Panc1 (cell line): ENCODE measurements at regions not wholly inside any gene's neighbourhood (a gene's known extent, or its start where the extent isn't known, plus 50 kb on each side); places are given as distances from the start of the nearest gene placed in this dataset.

Experiments
- ATAC-seq: fragments of 200-7000 bp; cut with Tn5 transposase; 2 replicates; pipeline ENCODE4 v1.9.1; 2020; ENCODE audit warnings: mild to moderate bottlenecking, moderate library complexity
- BruUV-seq: library from RNA; stranded (reverse); fragments of 400-500 nt; replicated peaks from 2 replicates; lab custom pipeline; 2021; lab: Mats Ljungman, UMichigan
- CTCF ChIA-PET: fragments of 300-600 bp; sonication (Branson Sonifier 250); formaldehyde crosslinking; loops from one replicate; lab custom pipeline; 2022; ENCODE audit warnings: antibody characterized with exemption; lab: Charles Lee
- POLR2A ChIA-PET: fragments of 300-600 bp; sonication (Branson Sonifier 250); formaldehyde crosslinking; loops from one replicate; lab custom pipeline; 2022; ENCODE audit warnings: antibody characterized with exemption; lab: Charles Lee
- DNase-seq: peaks from one replicate; pipeline ENCODE4 v3.0.0-alpha.2; 2010; ENCODE audit warnings: low read depth, low spot score
- H3K27ac ChIP-seq: 2 replicates; pipeline ENCODE4 v1.5.1; 2011; ENCODE audit warnings: mild to moderate bottlenecking, low read length, inconsistent platforms
- H3K27me3 ChIP-seq: fragments of 200-500 bp; sonication (Bioruptor generic); 2 replicates; pipeline ENCODE4 v1.6.0; 2014; ENCODE audit warnings: low read length, inconsistent platforms; ENCODE audit not compliant: control insufficient read depth, insufficient read depth
- H3K36me3 ChIP-seq: fragments of 200-500 bp; sonication (Bioruptor generic); 2 replicates; pipeline ENCODE4 v1.5.1; 2014; ENCODE audit warnings: inconsistent platforms, mild to moderate bottlenecking, low read length, moderate library complexity; ENCODE audit not compliant: control insufficient read depth, insufficient read depth
- H3K4me1 ChIP-seq: 2 replicates; pipeline ENCODE4 v1.5.1; 2011; ENCODE audit warnings: inconsistent platforms, mild to moderate bottlenecking, low read length, moderate library complexity; ENCODE audit not compliant: control insufficient read depth, insufficient read depth
- H3K4me3 ChIP-seq, 2 experiments: 2 replicates each; pipeline ENCODE4 v1.5.1; 2011 to 2012; ENCODE audit warnings: low read depth in 2 of 2, low read length in 2 of 2, mild to moderate bottlenecking in 2 of 2, inconsistent platforms in 1 of 2, moderate library complexity in 1 of 2
- H3K9me3 ChIP-seq: fragments of 200-500 bp; sonication (Bioruptor generic); 2 replicates; pipeline ENCODE4 v1.5.1; 2014; ENCODE audit warnings: low read depth, mild to moderate bottlenecking, inconsistent platforms, low read length, moderate library complexity; ENCODE audit not compliant: control insufficient read depth, insufficient read depth
- POLR2AphosphoS5 ChIP-seq: IDR thresholded peaks from 2 replicates; pipeline ENCODE4 v1.6.1; 2012; ENCODE audit warnings: mild to moderate bottlenecking, low read depth, low read length, moderate library complexity
- SIN3A ChIP-seq: IDR thresholded peaks from 2 replicates; pipeline ENCODE4 v1.6.1; 2012; ENCODE audit warnings: low read depth, mild to moderate bottlenecking, low read length, moderate library complexity, borderline replicate concordance; ENCODE audit not compliant: insufficient read depth
- TCF7L2 ChIP-seq: IDR thresholded peaks from 2 replicates; pipeline ENCODE4 v1.6.1; 2011; ENCODE audit warnings: mild to moderate bottlenecking, low read depth, low read length, inconsistent platforms
- in situ Hi-C: cut with HindIII; loops from 2 replicates; pipeline ENCODE4 v1.10.0; 2016; ENCODE audit warnings: low sequenced_read_pairs, low pct_unique_long_range_greater_than_20kb
- intact Hi-C: fragments of 100-400 bp; cut with micrococcal nuclease; formaldehyde crosslinking; loops from one replicate; pipeline ENCODE4 v1.10.0; 2022; ENCODE audit not compliant: unreplicated experiment
- TF ChIP-seq, protein P1 (sequence below), 2 experiments: IDR thresholded peaks; 2 replicates each; pipeline ENCODE4 v1.6.1; 2011 to 2012; ENCODE audit warnings: low read depth in 2 of 2, control low read depth in 1 of 2, low read length in 1 of 2, mild to moderate bottlenecking in 1 of 2, moderate library complexity in 1 of 2; ENCODE audit not compliant: insufficient read depth in 1 of 2
- TF ChIP-seq, protein P2 (sequence below): fragments of 450-650 bp; IDR thresholded peaks from 2 replicates; pipeline ENCODE4 v1.5.1; 2017; ENCODE audit warnings: mild to moderate bottlenecking

DNA sequence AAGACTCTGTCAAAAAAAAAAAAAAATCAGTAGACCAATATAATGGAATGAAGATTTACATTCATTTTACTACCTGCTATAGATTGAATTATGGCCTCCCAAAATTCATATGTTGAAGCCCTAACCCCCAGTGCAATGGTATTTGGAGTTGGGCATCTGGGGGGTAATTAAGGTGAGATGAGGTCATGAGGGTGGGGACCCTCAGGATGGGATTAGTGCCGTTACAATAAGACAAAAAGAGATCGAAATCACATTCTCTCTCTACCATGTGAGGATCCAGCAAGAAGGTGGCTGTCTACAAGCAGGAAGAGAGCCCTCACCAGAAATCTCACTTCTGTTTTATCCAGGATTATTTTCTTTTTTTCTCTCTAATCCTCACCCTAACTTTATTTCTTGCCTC, 100.6 kb upstream of the LOC128125822 start:
- intact Hi-C loops (no loop called here), in situ Hi-C loops (no loop called here)
- Histone ChIP-seq H3K27me3 (no peaks in the 10 kb centered on the region), H3K4me3 (no peak overlapping the region), H3K9me3 (no peaks in the 10 kb centered on the region), H3K27ac (no peak overlapping the region), H3K36me3 (no peaks in the 10 kb centered on the region), H3K4me1 (no peaks in the 10 kb centered on the region)
- ChIA-PET POLR2A (no interaction called here), CTCF (no interaction called here)
- no peak for TF ChIP-seq POLR2AphosphoS5
- TF ChIP-seq, protein P1, sequence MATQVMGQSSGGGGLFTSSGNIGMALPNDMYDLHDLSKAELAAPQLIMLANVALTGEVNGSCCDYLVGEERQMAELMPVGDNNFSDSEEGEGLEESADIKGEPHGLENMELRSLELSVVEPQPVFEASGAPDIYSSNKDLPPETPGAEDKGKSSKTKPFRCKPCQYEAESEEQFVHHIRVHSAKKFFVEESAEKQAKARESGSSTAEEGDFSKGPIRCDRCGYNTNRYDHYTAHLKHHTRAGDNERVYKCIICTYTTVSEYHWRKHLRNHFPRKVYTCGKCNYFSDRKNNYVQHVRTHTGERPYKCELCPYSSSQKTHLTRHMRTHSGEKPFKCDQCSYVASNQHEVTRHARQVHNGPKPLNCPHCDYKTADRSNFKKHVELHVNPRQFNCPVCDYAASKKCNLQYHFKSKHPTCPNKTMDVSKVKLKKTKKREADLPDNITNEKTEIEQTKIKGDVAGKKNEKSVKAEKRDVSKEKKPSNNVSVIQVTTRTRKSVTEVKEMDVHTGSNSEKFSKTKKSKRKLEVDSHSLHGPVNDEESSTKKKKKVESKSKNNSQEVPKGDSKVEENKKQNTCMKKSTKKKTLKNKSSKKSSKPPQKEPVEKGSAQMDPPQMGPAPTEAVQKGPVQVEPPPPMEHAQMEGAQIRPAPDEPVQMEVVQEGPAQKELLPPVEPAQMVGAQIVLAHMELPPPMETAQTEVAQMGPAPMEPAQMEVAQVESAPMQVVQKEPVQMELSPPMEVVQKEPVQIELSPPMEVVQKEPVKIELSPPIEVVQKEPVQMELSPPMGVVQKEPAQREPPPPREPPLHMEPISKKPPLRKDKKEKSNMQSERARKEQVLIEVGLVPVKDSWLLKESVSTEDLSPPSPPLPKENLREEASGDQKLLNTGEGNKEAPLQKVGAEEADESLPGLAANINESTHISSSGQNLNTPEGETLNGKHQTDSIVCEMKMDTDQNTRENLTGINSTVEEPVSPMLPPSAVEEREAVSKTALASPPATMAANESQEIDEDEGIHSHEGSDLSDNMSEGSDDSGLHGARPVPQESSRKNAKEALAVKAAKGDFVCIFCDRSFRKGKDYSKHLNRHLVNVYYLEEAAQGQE (IDR thresholded peaks at IDR 0.05; ENCODE audit: insufficient read depth in 1 of 2, low read depth in 2 of 2, low read length in 1 of 2): no peak
- no peak for TF ChIP-seq TCF7L2
- TF ChIP-seq, protein P2, sequence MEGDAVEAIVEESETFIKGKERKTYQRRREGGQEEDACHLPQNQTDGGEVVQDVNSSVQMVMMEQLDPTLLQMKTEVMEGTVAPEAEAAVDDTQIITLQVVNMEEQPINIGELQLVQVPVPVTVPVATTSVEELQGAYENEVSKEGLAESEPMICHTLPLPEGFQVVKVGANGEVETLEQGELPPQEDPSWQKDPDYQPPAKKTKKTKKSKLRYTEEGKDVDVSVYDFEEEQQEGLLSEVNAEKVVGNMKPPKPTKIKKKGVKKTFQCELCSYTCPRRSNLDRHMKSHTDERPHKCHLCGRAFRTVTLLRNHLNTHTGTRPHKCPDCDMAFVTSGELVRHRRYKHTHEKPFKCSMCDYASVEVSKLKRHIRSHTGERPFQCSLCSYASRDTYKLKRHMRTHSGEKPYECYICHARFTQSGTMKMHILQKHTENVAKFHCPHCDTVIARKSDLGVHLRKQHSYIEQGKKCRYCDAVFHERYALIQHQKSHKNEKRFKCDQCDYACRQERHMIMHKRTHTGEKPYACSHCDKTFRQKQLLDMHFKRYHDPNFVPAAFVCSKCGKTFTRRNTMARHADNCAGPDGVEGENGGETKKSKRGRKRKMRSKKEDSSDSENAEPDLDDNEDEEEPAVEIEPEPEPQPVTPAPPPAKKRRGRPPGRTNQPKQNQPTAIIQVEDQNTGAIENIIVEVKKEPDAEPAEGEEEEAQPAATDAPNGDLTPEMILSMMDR: no peak
- TF ChIP-seq SIN3A: no peak
- no TSS peak for BruUV-seq
- DNase-seq (no peak), ATAC-seq (no peak)

DNA sequence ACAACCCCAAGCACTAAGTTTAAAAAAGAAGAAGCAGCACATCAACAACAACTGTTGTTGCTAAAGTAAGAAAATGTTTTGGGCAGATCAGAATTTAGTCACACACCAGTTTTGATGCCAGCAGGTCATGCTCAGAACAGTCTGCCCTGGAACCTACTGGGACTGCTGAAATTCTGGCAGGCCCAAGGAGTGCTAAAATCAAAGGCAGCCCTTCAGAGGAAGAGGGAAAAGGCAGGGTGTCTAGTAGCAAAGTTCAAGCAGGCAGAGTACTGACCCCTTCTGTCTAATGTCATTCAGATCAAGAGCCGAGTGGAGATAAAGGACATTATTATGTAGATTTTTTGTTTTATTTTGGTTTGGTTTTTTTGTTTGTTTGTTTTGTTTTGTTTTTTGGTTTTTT, 96.6 kb upstream of the LOC128125822 start:
- in situ Hi-C loops (no loop called here), intact Hi-C loops (no loop called here)
- TF ChIP-seq SIN3A (no peak), TCF7L2 (no peak), POLR2AphosphoS5 (no peak)
- TF ChIP-seq, protein P2: no peak
- TF ChIP-seq, protein P1 (IDR thresholded peaks at IDR 0.05; ENCODE audit: insufficient read depth in 1 of 2, low read depth in 2 of 2, low read length in 1 of 2): no peak
- H3K9me3 ChIP-seq: no peaks in the 10 kb centered on the region
- no peaks in the 10 kb centered on the region for H3K4me1 ChIP-seq
- H3K27me3 ChIP-seq: no peaks in the 10 kb centered on the region
- ATAC-seq (no peak), DNase-seq (no peak)
- ChIA-PET POLR2A (no interaction called here), CTCF (no interaction called here)
- H3K27ac ChIP-seq: no peak overlapping the region
- H3K4me3 ChIP-seq: no peak overlapping the region
- no peaks in the 10 kb centered on the region for H3K36me3 ChIP-seq
- no TSS peak for BruUV-seq
